ENCODE measurements at regions not wholly inside any gene's neighbourhood (a gene's known extent, or its start where the extent isn't known, plus 50 kb on each side); places are given as distances from the start of the nearest gene placed in this dataset.

- Mint-ChIP-seq H3K36me3 (ENCODE audit: insufficient read depth) (no peaks in the 10 kb centered on the region), H3K4me1 (ENCODE audit: low read depth) (no peaks in the 10 kb centered on the region), H3K9me3 (ENCODE audit: low read depth) (no peaks in the 10 kb centered on the region), H3K4me3 (ENCODE audit: low read depth) (no peak overlapping the region), H3K27me3 (peaks cover 2% of the 10 kb centered on the region), H3K27ac (no peak overlapping the region)
- no peak for DNase-seq (ENCODE audit: low spot score, unreplicated experiment)
- TF ChIP-seq CTCF (IDR thresholded peaks at IDR 0.05; ENCODE audit: unreplicated experiment): no peak
Measured at GRCh38 chr1:219676012-219676765, 63.3 kb upstream of the ZC3H11B start.

GRCh38 chr1:219670426-219671149, 57.7 kb upstream of the ZC3H11B start:
- peaks cover 2% of the 10 kb centered on the region for H3K27me3 Mint-ChIP-seq
- no peak overlapping the region for H3K27ac Mint-ChIP-seq
- H3K4me3 Mint-ChIP-seq (ENCODE audit: low read depth): no peak overlapping the region

GRCh38 chr1:219669556-219669955, 56.7 kb upstream of the ZC3H11B start:
- Mint-ChIP-seq H3K27ac (no peak overlapping the region), H3K4me1 (ENCODE audit: low read depth) (peaks cover 5% of the 10 kb centered on the region), H3K36me3 (ENCODE audit: insufficient read depth) (no peaks in the 10 kb centered on the region), H3K27me3 (peaks cover 2% of the 10 kb centered on the region), H3K4me3 (ENCODE audit: low read depth) (no peak overlapping the region), H3K9me3 (ENCODE audit: low read depth) (no peaks in the 10 kb centered on the region)
- DNase-seq (ENCODE audit: low spot score, unreplicated experiment): no peak
- TF ChIP-seq CTCF (IDR thresholded peaks at IDR 0.05; ENCODE audit: unreplicated experiment): no peak

More at GRCh38 chr1:219670426-219671149, 57.7 kb upstream of the ZC3H11B start:
- no peaks in the 10 kb centered on the region for H3K9me3 Mint-ChIP-seq (ENCODE audit: low read depth)
- H3K4me1 Mint-ChIP-seq (ENCODE audit: low read depth): no peaks in the 10 kb centered on the region
- no peak for TF ChIP-seq CTCF (IDR thresholded peaks at IDR 0.05; ENCODE audit: unreplicated experiment)
- no peaks in the 10 kb centered on the region for H3K36me3 Mint-ChIP-seq (ENCODE audit: insufficient read depth)
- no peak for DNase-seq (ENCODE audit: low spot score, unreplicated experiment)

GRCh38 chr1:219669042-219669441, 56.1 kb upstream of the ZC3H11B start:
- DNase-seq (ENCODE audit: low spot score, unreplicated experiment): no peak
- Mint-ChIP-seq H3K9me3 (ENCODE audit: low read depth) (no peaks in the 10 kb centered on the region), H3K27me3 (peaks cover 2% of the 10 kb centered on the region), H3K27ac (peak overlapping the region; percentile 67), H3K4me3 (ENCODE audit: low read depth) (no peak overlapping the region), H3K4me1 (ENCODE audit: low read depth) (peaks cover 5% of the 10 kb centered on the region), H3K36me3 (ENCODE audit: insufficient read depth) (no peaks in the 10 kb centered on the region)
- TF ChIP-seq CTCF (IDR thresholded peaks at IDR 0.05; ENCODE audit: unreplicated experiment): no peak

- no peak for DNase-seq (ENCODE audit: low spot score, unreplicated experiment)
- no peak overlapping the region for H3K4me3 Mint-ChIP-seq (ENCODE audit: low read depth)
- H3K4me1 Mint-ChIP-seq (ENCODE audit: low read depth): peaks cover 9% of the 10 kb centered on the region
- no peak overlapping the region for H3K27ac Mint-ChIP-seq
- peaks cover 2% of the 10 kb centered on the region for H3K27me3 Mint-ChIP-seq
- no peak for TF ChIP-seq CTCF (IDR thresholded peaks at IDR 0.05; ENCODE audit: unreplicated experiment)
- no peaks in the 10 kb centered on the region for H3K36me3 Mint-ChIP-seq (ENCODE audit: insufficient read depth)
- no peaks in the 10 kb centered on the region for H3K9me3 Mint-ChIP-seq (ENCODE audit: low read depth)
Measured at GRCh38 chr1:219668446-219668845, 55.5 kb upstream of the ZC3H11B start.
